ENCODE measurements at regions not wholly inside any gene's neighbourhood (a gene's known extent, or its start where the extent isn't known, plus 50 kb on each side); places are given as distances from the start of the nearest gene placed in this dataset.

DNA sequence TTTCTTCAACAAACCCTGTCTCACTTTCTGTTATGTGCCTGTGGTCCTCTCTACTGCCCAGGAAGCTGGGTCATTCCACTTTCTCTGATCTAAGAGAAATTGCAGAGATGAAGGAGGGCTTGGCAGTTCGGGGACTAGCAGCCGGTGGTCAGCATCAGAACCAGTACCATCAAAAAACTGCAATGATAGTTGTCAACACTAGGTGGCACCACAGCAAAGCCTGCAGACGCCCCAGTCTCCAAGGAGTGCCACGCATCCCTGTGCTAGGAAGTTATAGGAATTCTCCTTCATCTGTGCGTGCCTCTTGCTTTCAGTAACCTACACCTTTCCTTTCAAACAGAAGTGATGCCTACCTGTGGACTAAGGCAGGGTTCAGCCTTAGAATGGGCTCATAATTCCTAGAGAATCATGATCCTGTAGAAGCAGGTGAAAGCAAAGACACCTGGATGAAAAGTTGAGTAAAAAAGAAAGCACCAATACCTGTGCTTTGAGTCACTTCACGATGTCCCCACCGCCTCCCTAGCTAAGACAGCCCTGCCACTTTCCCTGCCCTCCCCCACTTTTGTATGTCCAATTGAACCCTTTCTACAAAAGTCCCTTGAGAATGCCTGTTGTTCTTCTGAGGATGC is 129.2 kb downstream of the ADAMTS1 start:
- DNase-seq (ENCODE audit: low read depth) = peak; percentile 75
- no peak overlapping the region for H3K4me3 ChIP-seq (ENCODE audit: low read depth, low read length)
- TF ChIP-seq, protein P1, sequence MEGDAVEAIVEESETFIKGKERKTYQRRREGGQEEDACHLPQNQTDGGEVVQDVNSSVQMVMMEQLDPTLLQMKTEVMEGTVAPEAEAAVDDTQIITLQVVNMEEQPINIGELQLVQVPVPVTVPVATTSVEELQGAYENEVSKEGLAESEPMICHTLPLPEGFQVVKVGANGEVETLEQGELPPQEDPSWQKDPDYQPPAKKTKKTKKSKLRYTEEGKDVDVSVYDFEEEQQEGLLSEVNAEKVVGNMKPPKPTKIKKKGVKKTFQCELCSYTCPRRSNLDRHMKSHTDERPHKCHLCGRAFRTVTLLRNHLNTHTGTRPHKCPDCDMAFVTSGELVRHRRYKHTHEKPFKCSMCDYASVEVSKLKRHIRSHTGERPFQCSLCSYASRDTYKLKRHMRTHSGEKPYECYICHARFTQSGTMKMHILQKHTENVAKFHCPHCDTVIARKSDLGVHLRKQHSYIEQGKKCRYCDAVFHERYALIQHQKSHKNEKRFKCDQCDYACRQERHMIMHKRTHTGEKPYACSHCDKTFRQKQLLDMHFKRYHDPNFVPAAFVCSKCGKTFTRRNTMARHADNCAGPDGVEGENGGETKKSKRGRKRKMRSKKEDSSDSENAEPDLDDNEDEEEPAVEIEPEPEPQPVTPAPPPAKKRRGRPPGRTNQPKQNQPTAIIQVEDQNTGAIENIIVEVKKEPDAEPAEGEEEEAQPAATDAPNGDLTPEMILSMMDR (conservative IDR thresholded peaks at IDR 0.05; ENCODE audit: low read depth, low read length) = peak; percentile 91

DNA sequence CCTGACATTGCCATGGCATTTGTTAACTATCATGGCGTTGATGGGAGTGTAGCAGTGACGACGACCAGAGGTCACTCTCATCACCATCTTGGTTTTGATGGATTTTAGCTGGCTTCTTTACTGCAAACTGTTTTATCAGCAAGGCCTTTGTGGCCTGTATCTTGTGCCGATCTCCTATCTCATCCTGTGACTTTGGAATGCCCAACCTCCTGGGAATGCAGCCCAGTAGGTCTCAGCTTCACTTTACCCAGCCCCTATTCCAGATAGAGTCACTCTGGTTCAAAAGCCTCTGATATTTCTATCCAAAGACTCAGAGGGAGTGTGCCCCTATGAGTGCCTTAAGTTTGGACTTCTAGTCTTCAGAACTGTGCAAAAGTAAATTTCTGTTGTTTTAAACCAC is 130.1 kb downstream of the ADAMTS1 start:
- TF ChIP-seq, protein P1 (conservative IDR thresholded peaks at IDR 0.05; ENCODE audit: low read depth, low read length) = no peak
- no peak overlapping the region for H3K4me3 ChIP-seq (ENCODE audit: low read depth, low read length)
- DNase-seq (ENCODE audit: low read depth) = no peak

DNA sequence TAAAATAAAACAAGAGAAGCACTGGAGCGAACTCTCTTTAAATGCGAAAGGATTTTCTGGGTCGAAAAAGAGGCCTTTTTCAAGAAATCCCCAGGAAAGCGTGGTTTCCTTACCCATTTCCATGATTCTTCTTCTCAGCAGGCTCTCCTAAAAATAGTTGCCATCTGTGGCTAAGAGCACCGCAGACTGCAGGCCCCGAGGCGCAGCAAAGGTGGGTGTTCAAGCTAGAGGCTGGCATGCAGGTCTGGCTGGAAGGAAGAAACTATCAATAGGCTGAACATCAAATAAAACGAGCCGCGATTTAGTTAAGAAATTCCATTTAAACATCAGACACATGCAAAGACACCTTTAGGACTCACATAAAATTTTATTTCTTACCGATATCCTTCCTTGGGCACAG is 135.1 kb downstream of the ADAMTS1 start:
- DNase-seq (ENCODE audit: low read depth) = no peak
- H3K4me3 ChIP-seq (ENCODE audit: low read depth, low read length) = no peak overlapping the region
- TF ChIP-seq, protein P1 (conservative IDR thresholded peaks at IDR 0.05; ENCODE audit: low read depth, low read length) = no peak

DNA sequence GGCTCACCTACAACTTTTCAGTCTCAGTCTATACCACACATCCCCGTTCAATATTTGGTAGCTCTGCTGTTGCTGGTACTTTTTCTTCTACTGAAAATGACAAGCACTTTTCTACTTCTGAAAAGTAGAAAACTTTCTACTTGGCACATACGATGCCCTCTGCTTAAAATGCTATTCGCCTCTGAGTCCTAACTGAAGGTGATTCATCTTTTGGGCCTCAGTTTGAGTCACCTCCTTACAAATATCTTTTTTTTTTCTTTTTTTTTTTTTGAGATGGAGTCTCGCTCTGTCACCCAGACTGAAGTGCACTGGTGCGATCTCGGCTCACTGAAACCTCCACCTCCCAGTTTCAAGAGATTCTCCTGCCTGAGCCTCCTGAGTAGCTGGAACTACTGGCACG is 136.0 kb upstream of the CYYR1 start:
- no peak overlapping the region for H3K4me3 ChIP-seq (ENCODE audit: low read depth, low read length)
- no peak for DNase-seq (ENCODE audit: low read depth)
- TF ChIP-seq, protein P1 (conservative IDR thresholded peaks at IDR 0.05; ENCODE audit: low read depth, low read length) = no peak

DNA sequence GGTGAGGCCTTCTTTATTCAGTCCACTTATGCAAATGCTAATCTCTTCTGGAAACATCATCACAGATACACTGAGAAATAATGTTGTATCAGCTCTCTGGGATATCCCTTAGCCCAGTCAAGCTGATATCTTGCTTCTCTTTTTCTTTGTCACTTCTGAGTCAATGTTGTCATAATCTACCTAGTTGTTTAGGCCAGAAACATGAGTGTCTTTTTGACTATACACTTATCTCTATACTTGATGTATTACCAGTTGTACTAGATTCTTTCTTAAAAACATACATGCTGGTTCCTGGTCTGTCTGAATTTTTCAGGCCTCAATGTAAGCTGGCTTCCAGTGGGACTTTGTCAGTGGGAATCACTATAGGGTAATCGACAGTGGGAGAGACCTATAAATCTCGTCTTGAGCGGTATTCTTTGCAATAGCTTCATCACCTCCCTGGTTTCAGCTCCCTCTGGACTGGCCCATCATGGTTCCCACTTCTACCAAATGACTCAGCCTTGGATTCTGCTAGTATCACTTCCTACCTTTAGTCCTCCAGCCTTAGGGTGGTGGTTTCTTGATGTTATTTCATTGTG is 135.2 kb upstream of the CYYR1 start:
- DNase-seq (ENCODE audit: low read depth) = no peak
- H3K4me3 ChIP-seq (ENCODE audit: low read depth, low read length) = no peak overlapping the region
- TF ChIP-seq, protein P1 (conservative IDR thresholded peaks at IDR 0.05; ENCODE audit: low read depth, low read length) = no peak

DNA sequence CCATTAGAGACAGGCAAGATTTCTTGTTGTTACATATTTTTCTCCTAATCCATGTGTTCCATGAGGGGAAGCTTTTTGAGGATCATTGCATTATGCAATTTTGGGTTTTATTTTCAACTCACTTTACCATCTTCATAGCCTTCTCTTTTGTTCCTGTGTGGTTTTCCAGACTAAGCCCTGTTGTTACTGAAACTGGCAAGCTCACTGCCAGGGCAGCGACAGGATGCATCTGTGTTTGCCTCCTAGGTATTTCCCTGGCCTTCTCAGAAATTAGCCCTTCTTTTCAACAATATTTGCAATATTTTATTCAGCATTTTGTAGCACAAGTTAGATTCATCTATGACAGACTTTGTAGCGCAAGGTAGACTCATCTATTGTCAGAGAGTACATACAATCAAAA is 134.2 kb upstream of the CYYR1 start:
- no peak for DNase-seq (ENCODE audit: low read depth)
- TF ChIP-seq, protein P1 (conservative IDR thresholded peaks at IDR 0.05; ENCODE audit: low read depth, low read length) = no peak
- H3K4me3 ChIP-seq (ENCODE audit: low read depth, low read length) = no peak overlapping the region

DNA sequence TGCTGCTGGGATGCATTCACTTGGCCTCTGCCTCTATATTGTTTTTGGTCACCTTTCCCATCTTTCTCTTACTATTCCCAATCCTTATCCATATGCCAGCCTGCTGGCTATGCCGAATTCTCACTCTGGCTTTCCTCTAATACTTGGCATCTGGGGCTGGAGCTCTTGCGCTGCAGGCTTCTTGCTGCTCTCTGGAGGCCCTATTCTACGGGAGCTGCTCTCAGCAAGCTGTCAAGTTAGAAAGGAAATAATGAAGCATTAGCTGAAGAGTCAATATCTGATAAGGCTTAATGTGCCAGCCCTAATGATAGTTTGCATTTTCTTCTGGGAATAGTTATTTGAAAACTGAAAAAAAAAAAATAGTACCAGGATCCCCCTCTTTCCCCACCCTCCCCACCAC is 125.3 kb upstream of the CYYR1 start:
- DNase-seq (ENCODE audit: low read depth) = no peak
- TF ChIP-seq, protein P1 (conservative IDR thresholded peaks at IDR 0.05; ENCODE audit: low read depth, low read length) = no peak
- H3K4me3 ChIP-seq (ENCODE audit: low read depth, low read length) = no peak overlapping the region

Data from choroid plexus epithelial cell (primary cell).